Amniotic stem cell (primary cell): ENCODE measurements at regions not wholly inside any gene's neighbourhood (a gene's known extent, or its start where the extent isn't known, plus 50 kb on each side); places are given as distances from the start of the nearest gene placed in this dataset.

Experiments used
- DNase-seq: peaks from one replicate; lab custom pipeline; 2025; lab: John Stamatoyannopoulos, UW

- DNase-seq: no peak
Measured at GRCh38 chr12:65682112-65682511, 142.2 kb upstream of the HMGA2 start.

GRCh38 chr12:65684906-65685305 lies 139.4 kb upstream of the HMGA2 start:
- no peak for DNase-seq

GRCh38 chr12:65685514-65685913 lies 138.8 kb upstream of the HMGA2 start:
- no peak for DNase-seq

GRCh38 chr12:65689508-65689907 lies 134.8 kb upstream of the HMGA2 start:
- DNase-seq: no peak

- no peak for DNase-seq
Measured at GRCh38 chr12:65690477-65690876, 133.8 kb upstream of the HMGA2 start.

- DNase-seq: no peak
Measured at GRCh38 chr12:65694130-65694529, 130.2 kb upstream of the HMGA2 start.

- peak; percentile 72 for DNase-seq
Measured at GRCh38 chr12:65695113-65695865, 129.0 kb upstream of the HMGA2 start.

- DNase-seq: no peak
Measured at GRCh38 chr12:65696227-65696626, 128.1 kb upstream of the HMGA2 start.

GRCh38 chr12:65699251-65699650 lies 125.0 kb upstream of the HMGA2 start:
- no peak for DNase-seq

- DNase-seq: no peak
Measured at GRCh38 chr12:65703176-65703575, 121.1 kb upstream of the HMGA2 start.

GRCh38 chr12:65705380-65705876 lies 118.9 kb upstream of the HMGA2 start:
- no peak for DNase-seq

- DNase-seq: no peak
Measured at GRCh38 chr12:65707051-65707450, 117.2 kb upstream of the HMGA2 start.

GRCh38 chr12:65712260-65713004 lies 111.9 kb upstream of the HMGA2 start:
- no peak for DNase-seq

GRCh38 chr12:65715961-65716360 lies 108.3 kb upstream of the HMGA2 start:
- no peak for DNase-seq

GRCh38 chr12:65720136-65721130 lies 103.8 kb upstream of the HMGA2 start:
- DNase-seq: no peak

- DNase-seq: no peak
Measured at GRCh38 chr12:65721541-65722190, 102.6 kb upstream of the HMGA2 start.

- no peak for DNase-seq
Measured at GRCh38 chr12:65725376-65725775, 98.9 kb upstream of the HMGA2 start.

GRCh38 chr12:65728455-65728847 lies 95.8 kb upstream of the HMGA2 start:
- DNase-seq: no peak

GRCh38 chr12:65728848-65729793 lies 95.2 kb upstream of the HMGA2 start:
- no peak for DNase-seq

- DNase-seq: no peak
Measured at GRCh38 chr12:65731771-65732170, 92.5 kb upstream of the HMGA2 start.
